GM10266 (cell line): ENCODE measurements at regions not wholly inside any gene's neighbourhood (a gene's known extent, or its start where the extent isn't known, plus 50 kb on each side); places are given as distances from the start of the nearest gene placed in this dataset.

Experiments
- DNase-seq: peaks from one replicate; pipeline ENCODE4 v3.0.0; 2012; ENCODE audit errors: extremely low spot score
- TF ChIP-seq, protein P1 (sequence below): IDR thresholded peaks from 2 replicates; pipeline ENCODE4 v1.5.1; 2012; ENCODE audit warnings: mild to moderate bottlenecking, low read depth; ENCODE audit not compliant: control insufficient read depth, insufficient read depth; ENCODE audit errors: missing control alignments

DNA sequence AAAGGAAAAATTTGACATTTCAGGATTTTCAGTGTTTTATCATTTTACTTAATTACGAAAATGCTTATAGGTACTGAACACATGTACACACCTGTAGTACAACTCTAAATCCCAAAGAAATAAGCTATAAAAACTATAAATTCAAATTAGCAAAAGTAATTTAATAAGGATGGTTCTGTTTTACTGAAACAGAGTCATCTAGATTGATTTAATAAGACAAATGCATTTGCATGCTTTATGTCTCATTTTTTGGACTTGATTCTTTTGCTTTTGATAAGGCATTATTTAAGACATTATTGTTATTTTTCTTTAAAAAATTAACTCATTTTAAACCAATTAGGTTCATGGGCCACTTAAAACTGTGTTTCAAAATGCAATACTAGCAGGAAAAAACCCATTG lies 201.2 kb downstream of the PIK3R1 start:
- DNase-seq: no peak
- TF ChIP-seq, protein P1, sequence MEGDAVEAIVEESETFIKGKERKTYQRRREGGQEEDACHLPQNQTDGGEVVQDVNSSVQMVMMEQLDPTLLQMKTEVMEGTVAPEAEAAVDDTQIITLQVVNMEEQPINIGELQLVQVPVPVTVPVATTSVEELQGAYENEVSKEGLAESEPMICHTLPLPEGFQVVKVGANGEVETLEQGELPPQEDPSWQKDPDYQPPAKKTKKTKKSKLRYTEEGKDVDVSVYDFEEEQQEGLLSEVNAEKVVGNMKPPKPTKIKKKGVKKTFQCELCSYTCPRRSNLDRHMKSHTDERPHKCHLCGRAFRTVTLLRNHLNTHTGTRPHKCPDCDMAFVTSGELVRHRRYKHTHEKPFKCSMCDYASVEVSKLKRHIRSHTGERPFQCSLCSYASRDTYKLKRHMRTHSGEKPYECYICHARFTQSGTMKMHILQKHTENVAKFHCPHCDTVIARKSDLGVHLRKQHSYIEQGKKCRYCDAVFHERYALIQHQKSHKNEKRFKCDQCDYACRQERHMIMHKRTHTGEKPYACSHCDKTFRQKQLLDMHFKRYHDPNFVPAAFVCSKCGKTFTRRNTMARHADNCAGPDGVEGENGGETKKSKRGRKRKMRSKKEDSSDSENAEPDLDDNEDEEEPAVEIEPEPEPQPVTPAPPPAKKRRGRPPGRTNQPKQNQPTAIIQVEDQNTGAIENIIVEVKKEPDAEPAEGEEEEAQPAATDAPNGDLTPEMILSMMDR: no peak

- TF ChIP-seq, protein P1: no peak
Observed at GRCh38 chr5:68418201-68418600, 202.6 kb downstream of the PIK3R1 start.

DNA sequence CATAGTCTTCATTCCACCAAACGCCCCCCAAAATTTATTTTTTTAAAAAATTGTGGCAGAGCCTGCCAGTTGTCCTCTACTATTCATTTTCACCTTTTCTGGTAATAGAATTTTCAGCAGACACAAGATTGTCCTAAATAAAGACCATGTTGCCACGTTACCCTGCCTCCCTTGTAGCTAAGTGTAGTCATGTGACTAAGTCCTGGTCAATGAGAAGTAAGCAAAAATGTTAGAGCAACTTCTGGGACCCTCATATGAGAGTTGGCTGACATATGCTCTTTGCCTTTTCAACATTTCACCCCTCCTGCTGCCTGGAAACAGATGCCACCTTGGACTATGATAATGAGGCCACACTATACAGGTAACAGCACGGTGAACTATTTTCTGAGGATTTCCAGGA lies 203.1 kb downstream of the PIK3R1 start:
- no peak for DNase-seq
- TF ChIP-seq, protein P1: no peak

More at GRCh38 chr5:68418201-68418600, 202.6 kb downstream of the PIK3R1 start:
- no peak for DNase-seq

- TF ChIP-seq, protein P1: no peak
- no peak for DNase-seq
Observed at GRCh38 chr5:68419081-68419636, 203.6 kb downstream of the PIK3R1 start.

- no peak for DNase-seq
- TF ChIP-seq, protein P1: no peak
Observed at GRCh38 chr5:68419637-68420452, 204.3 kb downstream of the PIK3R1 start.

GRCh38 chr5:68420476-68421344 lies 205.2 kb downstream of the PIK3R1 start:
- TF ChIP-seq, protein P1: no peak
- DNase-seq: no peak
